ENCODE measurements at regions not wholly inside any gene's neighbourhood (a gene's known extent, or its start where the extent isn't known, plus 50 kb on each side); places are given as distances from the start of the nearest gene placed in this dataset.

DNA sequence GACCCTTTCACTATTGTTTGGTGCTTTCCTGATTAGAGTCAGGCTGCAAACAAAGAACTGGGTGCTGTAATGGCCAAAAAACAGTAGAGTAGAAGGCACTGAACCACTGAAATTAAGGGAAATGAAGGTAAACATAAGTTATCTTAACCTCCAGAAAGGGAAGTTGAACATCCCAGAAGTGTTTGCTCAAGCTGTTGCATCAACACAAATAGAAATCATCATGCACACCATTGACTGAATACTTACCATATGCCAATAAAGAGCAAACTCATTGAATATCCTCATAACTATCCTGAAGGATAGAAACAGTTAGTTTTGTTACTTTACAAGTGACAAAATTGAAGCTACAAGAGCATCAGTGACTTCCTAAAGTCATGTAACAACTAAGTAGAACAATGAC lies 477.4 kb upstream of the CHST9 start:
- TF ChIP-seq, protein P1, sequence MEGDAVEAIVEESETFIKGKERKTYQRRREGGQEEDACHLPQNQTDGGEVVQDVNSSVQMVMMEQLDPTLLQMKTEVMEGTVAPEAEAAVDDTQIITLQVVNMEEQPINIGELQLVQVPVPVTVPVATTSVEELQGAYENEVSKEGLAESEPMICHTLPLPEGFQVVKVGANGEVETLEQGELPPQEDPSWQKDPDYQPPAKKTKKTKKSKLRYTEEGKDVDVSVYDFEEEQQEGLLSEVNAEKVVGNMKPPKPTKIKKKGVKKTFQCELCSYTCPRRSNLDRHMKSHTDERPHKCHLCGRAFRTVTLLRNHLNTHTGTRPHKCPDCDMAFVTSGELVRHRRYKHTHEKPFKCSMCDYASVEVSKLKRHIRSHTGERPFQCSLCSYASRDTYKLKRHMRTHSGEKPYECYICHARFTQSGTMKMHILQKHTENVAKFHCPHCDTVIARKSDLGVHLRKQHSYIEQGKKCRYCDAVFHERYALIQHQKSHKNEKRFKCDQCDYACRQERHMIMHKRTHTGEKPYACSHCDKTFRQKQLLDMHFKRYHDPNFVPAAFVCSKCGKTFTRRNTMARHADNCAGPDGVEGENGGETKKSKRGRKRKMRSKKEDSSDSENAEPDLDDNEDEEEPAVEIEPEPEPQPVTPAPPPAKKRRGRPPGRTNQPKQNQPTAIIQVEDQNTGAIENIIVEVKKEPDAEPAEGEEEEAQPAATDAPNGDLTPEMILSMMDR (conservative IDR thresholded peaks at IDR 0.05 in 1 of 2, IDR thresholded peaks at IDR 0.05 in 1 of 2; ENCODE audit: extremely low read depth in 1 of 2, insufficient read depth in 1 of 2, low read depth in 1 of 2, low read length in 2 of 2), result no peak
- TF ChIP-seq EZH2 (IDR thresholded peaks at IDR 0.05; ENCODE audit: borderline replicate concordance, low read length), result no peak

Measured in mammary epithelial cell (primary cell).